ENCODE measurements at regions not wholly inside any gene's neighbourhood (a gene's known extent, or its start where the extent isn't known, plus 50 kb on each side); places are given as distances from the start of the nearest gene placed in this dataset.

GRCh38 chr1:29718791-29719190 is 482.5 kb downstream of the PTPRU start:
- TF ChIP-seq POLR2A (IDR thresholded peaks at IDR 0.05): no peak
- TF ChIP-seq CTCF (IDR thresholded peaks at IDR 0.05 in 4 of 5, conservative IDR thresholded peaks at IDR 0.05 in 1 of 5): no peak

Measured in gastrocnemius medialis (tissue), 4 donors.